Mesothelial cell of epicardium (in vitro differentiated cells): ENCODE measurements at regions not wholly inside any gene's neighbourhood (a gene's known extent, or its start where the extent isn't known, plus 50 kb on each side); places are given as distances from the start of the nearest gene placed in this dataset.

Source experiments
- DNase-seq, 2 experiments: peaks; one replicate each; pipeline ENCODE4 v3.0.0; 2021; ENCODE audit warnings: low spot score in 2 of 2; ENCODE audit not compliant: unreplicated experiment in 2 of 2
- H3K27ac Mint-ChIP-seq: 2 replicates; pipeline ENCODE4 v1.8.0; 2021; ENCODE audit warnings: mixed read lengths
- H3K27me3 Mint-ChIP-seq: 2 replicates; pipeline ENCODE4 v1.8.0; 2021; ENCODE audit warnings: low read depth, mixed read lengths
- H3K36me3 Mint-ChIP-seq: 2 replicates; pipeline ENCODE4 v1.8.0; 2021; ENCODE audit warnings: mixed read lengths
- H3K4me1 Mint-ChIP-seq: 2 replicates; pipeline ENCODE4 v1.8.0; 2021; ENCODE audit warnings: mixed read lengths
- H3K4me3 Mint-ChIP-seq: 2 replicates; pipeline ENCODE4 v1.8.0; 2021; ENCODE audit warnings: mild to moderate bottlenecking, moderate library complexity, mixed read lengths
- H3K9me3 Mint-ChIP-seq: 2 replicates; pipeline ENCODE4 v1.8.0; 2021; ENCODE audit warnings: mixed read lengths
- TF ChIP-seq, protein P1 (sequence below): fragments of 200-600 bp; sonication (generic); IDR thresholded peaks from one replicate; pipeline ENCODE4 v1.5.0; 2021; ENCODE audit warnings: antibody characterized with exemption; ENCODE audit not compliant: unreplicated experiment

DNA sequence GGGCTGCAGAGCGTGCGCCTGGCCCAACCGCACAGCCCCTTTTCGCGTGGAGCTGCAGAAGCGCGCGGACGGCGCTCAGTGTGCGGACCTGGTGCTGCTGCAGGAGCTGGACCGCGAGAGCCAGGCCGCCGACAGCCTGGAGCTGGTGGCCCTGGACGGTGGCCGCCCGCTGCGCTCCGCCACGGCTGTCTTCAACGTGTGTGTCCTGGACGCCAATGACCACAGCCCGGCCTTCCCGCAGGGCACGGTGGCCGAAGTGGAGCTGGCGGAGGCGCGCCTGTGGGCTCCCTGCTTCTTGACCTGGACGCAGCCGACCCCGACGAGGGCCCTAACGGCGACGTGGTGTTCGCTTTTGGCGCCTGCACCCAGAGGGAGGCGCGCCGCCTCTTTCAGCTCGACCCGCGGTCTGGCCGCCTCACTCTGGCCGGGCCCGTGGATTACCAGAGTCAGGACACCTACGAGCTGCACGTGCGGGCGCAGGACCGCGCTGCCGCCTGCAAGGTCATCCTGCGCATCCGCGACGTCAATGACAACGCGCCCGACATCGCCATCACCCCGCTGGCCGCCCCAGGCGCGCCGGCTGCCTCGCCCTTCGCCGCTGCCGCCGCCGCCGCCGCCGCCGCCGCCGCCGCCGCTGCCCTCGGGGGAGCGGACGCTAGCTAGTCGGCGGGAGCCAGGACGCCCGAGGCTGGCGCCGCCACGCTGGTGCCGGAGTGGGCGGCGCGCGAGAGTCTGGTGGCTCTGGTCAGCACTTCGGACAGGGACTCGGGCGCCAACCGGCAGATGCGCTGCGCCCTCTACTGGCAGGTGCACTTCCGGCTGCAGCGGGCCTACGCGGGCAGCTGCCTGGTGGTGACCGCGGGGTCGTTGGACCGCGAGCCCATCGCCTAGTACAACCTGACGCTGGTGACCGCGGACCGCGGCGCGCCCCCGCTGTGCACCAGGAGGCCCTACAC lies 172.2 kb downstream of the OLFM4 start:
- Mint-ChIP-seq H3K4me1 (no peaks in the 10 kb centered on the region), H3K9me3 (no peaks in the 10 kb centered on the region), H3K27me3 (peaks cover 50% of the 10 kb centered on the region), H3K27ac (no peak overlapping the region), H3K36me3 (no peaks in the 10 kb centered on the region), H3K4me3 (peak overlapping the region; percentile 17)
- TF ChIP-seq, protein P1, sequence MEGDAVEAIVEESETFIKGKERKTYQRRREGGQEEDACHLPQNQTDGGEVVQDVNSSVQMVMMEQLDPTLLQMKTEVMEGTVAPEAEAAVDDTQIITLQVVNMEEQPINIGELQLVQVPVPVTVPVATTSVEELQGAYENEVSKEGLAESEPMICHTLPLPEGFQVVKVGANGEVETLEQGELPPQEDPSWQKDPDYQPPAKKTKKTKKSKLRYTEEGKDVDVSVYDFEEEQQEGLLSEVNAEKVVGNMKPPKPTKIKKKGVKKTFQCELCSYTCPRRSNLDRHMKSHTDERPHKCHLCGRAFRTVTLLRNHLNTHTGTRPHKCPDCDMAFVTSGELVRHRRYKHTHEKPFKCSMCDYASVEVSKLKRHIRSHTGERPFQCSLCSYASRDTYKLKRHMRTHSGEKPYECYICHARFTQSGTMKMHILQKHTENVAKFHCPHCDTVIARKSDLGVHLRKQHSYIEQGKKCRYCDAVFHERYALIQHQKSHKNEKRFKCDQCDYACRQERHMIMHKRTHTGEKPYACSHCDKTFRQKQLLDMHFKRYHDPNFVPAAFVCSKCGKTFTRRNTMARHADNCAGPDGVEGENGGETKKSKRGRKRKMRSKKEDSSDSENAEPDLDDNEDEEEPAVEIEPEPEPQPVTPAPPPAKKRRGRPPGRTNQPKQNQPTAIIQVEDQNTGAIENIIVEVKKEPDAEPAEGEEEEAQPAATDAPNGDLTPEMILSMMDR, result peak; percentile 81
- peak; percentile 69 to 82 for DNase-seq

DNA sequence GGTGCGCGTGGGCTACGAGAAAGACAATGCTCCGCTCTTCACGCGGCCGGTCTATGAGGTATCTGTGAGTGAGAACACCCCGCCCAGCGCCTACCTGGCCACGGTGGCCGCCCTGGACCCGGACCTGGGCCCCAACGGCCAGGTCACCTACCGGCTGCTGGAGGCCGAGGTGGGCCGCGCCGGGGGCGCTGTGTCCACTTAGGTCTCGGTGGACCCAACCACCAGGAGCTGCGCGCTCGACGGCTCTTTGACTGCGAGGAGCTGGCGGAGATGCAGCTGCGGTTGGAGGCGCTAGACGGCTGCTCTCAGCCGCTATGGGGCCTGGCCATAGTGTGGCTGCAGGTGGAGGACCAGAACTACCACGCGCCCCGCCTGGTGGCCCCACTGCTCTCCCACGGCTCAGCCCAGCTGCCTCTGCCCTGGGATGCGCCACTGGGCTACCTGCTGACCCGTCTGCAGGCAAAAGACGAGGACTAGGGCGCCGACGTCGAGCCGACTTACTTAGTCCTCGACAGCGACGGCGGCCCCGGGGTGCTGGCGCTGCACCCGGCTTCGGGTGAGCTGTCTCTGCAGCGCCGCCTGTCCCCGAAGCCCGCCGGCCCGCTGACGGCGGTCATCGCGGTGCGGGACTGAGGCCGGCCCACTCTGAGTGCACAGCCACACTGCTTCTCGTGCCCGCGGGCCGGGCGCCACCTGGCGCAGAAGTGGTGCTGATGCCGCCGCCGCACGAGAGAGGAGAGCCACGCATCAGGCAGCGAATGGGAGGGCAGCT lies 173.0 kb downstream of the OLFM4 start:
- Mint-ChIP-seq H3K9me3 (no peaks in the 10 kb centered on the region), H3K27me3 (peaks cover 52% of the 10 kb centered on the region), H3K27ac (no peak overlapping the region), H3K36me3 (no peaks in the 10 kb centered on the region), H3K4me3 (no peak overlapping the region), H3K4me1 (peaks cover 2% of the 10 kb centered on the region)
- no peak for DNase-seq
- TF ChIP-seq, protein P1, result peak; percentile 9

DNA sequence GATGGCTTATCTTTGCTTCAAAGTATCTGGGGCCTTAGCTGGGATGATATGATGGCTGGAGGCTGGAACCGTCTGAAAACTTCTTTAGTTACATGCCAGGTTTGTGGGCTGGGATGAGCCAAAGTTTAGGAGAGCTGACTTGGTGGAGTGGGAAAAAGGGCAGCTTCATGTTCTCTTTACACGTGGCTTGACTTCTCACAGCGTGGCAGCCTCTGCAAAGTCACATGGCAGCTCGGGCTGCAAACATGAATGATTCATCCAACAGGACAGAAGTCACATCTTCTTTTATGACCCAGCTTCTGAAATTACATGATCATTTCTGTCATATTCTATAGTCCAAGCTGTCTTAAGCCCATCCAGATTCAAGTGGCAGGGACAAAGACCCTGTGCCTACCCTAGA lies 176.0 kb downstream of the OLFM4 start:
- Mint-ChIP-seq H3K4me1 (peaks cover 2% of the 10 kb centered on the region), H3K27me3 (peaks cover 40% of the 10 kb centered on the region), H3K4me3 (no peak overlapping the region), H3K27ac (no peak overlapping the region), H3K9me3 (no peaks in the 10 kb centered on the region), H3K36me3 (no peaks in the 10 kb centered on the region)
- TF ChIP-seq, protein P1, result no peak
- DNase-seq, result no peak

DNA sequence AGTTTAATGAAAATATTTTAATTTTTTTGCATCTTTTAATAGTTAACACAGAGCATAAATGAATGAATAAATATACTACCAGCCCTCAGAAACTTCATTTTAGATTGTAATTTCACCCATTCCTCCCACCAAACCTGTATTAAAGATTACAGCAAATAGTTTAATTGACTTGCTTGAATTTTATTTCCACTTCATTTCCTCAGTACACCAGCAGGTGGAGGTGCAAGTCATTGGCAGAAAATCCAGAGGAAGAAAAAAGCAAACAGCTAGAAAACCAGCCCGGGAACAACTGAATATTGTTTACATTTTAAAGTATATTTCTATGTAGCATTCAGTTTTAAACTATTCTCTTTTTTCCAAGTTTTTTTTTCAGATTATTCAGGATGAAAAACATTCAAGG lies 177.8 kb downstream of the OLFM4 start:
- TF ChIP-seq, protein P1, result peak; percentile 79
- no peaks in the 10 kb centered on the region for H3K36me3 Mint-ChIP-seq
- H3K9me3 Mint-ChIP-seq, result no peaks in the 10 kb centered on the region
- no peak overlapping the region for H3K4me3 Mint-ChIP-seq
- H3K27ac Mint-ChIP-seq, result no peak overlapping the region
- peaks cover 2% of the 10 kb centered on the region for H3K4me1 Mint-ChIP-seq
- DNase-seq, result no peak
- H3K27me3 Mint-ChIP-seq, result peaks cover 32% of the 10 kb centered on the region

DNA sequence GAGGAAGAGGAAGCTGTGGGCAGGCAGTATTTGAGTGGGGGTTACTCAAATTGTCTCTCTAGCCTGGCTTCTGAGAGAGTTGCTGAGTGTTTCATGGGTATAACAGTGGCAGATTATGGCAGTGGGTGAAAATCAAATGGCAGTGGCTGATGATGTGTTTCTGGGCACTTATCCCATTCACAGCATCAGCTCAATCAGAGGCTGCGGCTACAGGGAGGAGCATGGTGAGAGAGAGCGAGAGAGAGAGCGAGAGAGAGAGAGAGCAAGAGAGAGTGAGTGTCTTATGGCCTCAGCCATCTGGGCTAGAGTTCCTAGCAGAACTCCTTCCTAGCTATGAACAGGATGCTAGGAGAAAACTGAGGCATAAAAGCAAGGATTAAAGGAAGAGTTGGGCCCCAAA lies 178.9 kb downstream of the OLFM4 start:
- H3K9me3 Mint-ChIP-seq, result no peaks in the 10 kb centered on the region
- peaks cover 2% of the 10 kb centered on the region for H3K4me1 Mint-ChIP-seq
- TF ChIP-seq, protein P1, result no peak
- peaks cover 26% of the 10 kb centered on the region for H3K27me3 Mint-ChIP-seq
- no peak for DNase-seq
- no peaks in the 10 kb centered on the region for H3K36me3 Mint-ChIP-seq
- H3K4me3 Mint-ChIP-seq, result no peak overlapping the region
- H3K27ac Mint-ChIP-seq, result no peak overlapping the region
